Caco-2 (cell line): ENCODE measurements at regions not wholly inside any gene's neighbourhood (a gene's known extent, or its start where the extent isn't known, plus 50 kb on each side); places are given as distances from the start of the nearest gene placed in this dataset.

Experiments used
- BruUV-seq: library from RNA; stranded (reverse); fragments of 400-500 nt; replicated peaks from 2 replicates; lab custom pipeline; 2021; lab: Mats Ljungman, UMichigan
- CTCF ChIA-PET: fragments of 300-600 bp; sonication (Branson Sonifier 250); formaldehyde crosslinking; loops from one replicate; lab custom pipeline; 2022; ENCODE audit warnings: antibody characterized with exemption; lab: Charles Lee
- POLR2A ChIA-PET: fragments of 300-600 bp; sonication (Branson Sonifier 250); formaldehyde crosslinking; loops from one replicate; lab custom pipeline; 2022; ENCODE audit warnings: antibody characterized with exemption; lab: Charles Lee
- DNase-seq, 2 experiments: peaks; one replicate each; pipeline versions ENCODE4 v3.0.0 to v3.0.0-alpha.2; 2020 to 2022
- H3K27me3 ChIP-seq: replicated peaks from 2 replicates; pipeline ENCODE4 v1.6.0; 2011; ENCODE audit warnings: low read length; ENCODE audit not compliant: control insufficient read depth, insufficient read depth
- H3K36me3 ChIP-seq: 2 replicates; pipeline ENCODE4 v1.5.1; 2011; ENCODE audit warnings: low read length; ENCODE audit not compliant: control insufficient read depth, insufficient read depth
- H3K4me1 ChIP-seq: fragments of 250-450 bp; sonication (Bioruptor Pico); 2 replicates; pipeline ENCODE4 v1.5.1; 2020; ENCODE audit warnings: mild to moderate bottlenecking
- H3K4me3 ChIP-seq: 2 replicates; pipeline ENCODE4 v1.5.1; 2011; ENCODE audit warnings: low read depth, mild to moderate bottlenecking, control low read depth, low read length
- H3K9me3 ChIP-seq: fragments of 250-450 bp; sonication (Bioruptor Pico); 2 replicates; pipeline ENCODE4 v1.5.1; 2020; ENCODE audit warnings: mild to moderate bottlenecking, moderate library complexity
- H3K27ac Mint-ChIP-seq: one replicate; pipeline ENCODE4 v1.8.0; 2022; ENCODE audit warnings: mixed read lengths; ENCODE audit not compliant: unreplicated experiment
- H3K27me3 Mint-ChIP-seq: one replicate; pipeline ENCODE4 v1.8.0; 2022; ENCODE audit warnings: mixed read lengths; ENCODE audit not compliant: insufficient read depth, unreplicated experiment
- H3K36me3 Mint-ChIP-seq: one replicate; pipeline ENCODE4 v1.8.0; 2022; ENCODE audit warnings: mild to moderate bottlenecking, mixed read lengths; ENCODE audit not compliant: insufficient read depth, unreplicated experiment
- H3K4me1 Mint-ChIP-seq: one replicate; pipeline ENCODE4 v1.8.0; 2022; ENCODE audit warnings: low read depth, mixed read lengths; ENCODE audit not compliant: unreplicated experiment
- H3K4me3 Mint-ChIP-seq: one replicate; pipeline ENCODE4 v1.8.0; 2022; ENCODE audit warnings: mild to moderate bottlenecking, moderate library complexity, mixed read lengths; ENCODE audit not compliant: unreplicated experiment
- H3K9me3 Mint-ChIP-seq: one replicate; pipeline ENCODE4 v1.8.0; 2022; ENCODE audit warnings: mixed read lengths; ENCODE audit not compliant: unreplicated experiment
- intact Hi-C: fragments of 100-400 bp; cut with micrococcal nuclease; formaldehyde crosslinking; loops from one replicate; pipeline ENCODE4 v1.10.0; 2022; ENCODE audit not compliant: unreplicated experiment
- TF ChIP-seq, protein P1 (sequence below), 2 experiments: fragments of 200-600 bp in 1 of 2; IDR thresholded peaks; 1 replicate in 1 of 2; 2 replicates in 1 of 2; pipeline versions ENCODE4 v1.5.1 to v1.8.0; 2011 to 2022; ENCODE audit warnings: antibody characterized with exemption in 1 of 2, control low read depth in 1 of 2, inconsistent platforms in 1 of 2, low read depth in 1 of 2, low read length in 1 of 2, mild to moderate bottlenecking in 1 of 2, moderate library complexity in 1 of 2; ENCODE audit not compliant: insufficient read depth in 1 of 2, severe bottlenecking in 1 of 2, unreplicated experiment in 1 of 2

DNA sequence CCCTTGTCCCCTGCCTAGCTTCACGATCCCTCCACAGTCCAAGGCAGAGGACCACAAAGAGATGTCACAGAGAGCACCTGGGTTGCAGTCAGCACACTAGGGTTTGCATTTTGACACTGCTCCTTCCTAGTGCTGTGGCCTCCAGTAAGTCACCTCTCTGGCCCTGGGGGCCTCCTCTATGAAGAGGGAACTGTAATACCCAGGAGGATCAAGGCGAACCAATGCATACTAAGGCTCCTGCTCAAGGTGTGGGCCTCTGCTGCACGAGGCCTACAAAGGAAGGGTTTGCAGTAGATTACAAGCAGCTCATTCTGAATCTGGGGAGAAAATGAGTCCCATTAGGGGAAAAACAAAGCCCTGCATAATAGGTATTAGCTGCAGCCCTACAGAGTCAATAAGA, 72.3 kb upstream of the FZD7 start:
- Histone ChIP-seq H3K9me3 (no peaks in the 10 kb centered on the region), H3K4me1 (no peaks in the 10 kb centered on the region), H3K4me3 (no peak overlapping the region), H3K27me3 (no peaks in the 10 kb centered on the region), H3K36me3 (no peaks in the 10 kb centered on the region)
- ChIA-PET POLR2A (no interaction called here), CTCF (interaction anchor here (0.6 kb wide), 1 partner anchor 790 kb away, joined by 4 read pairs; no protein-coding TSS in a partner anchor)
- H3K4me1 Mint-ChIP-seq, result peaks cover under 1% of the 10 kb centered on the region
- intact Hi-C loops, result no loop called here
- H3K4me3 Mint-ChIP-seq, result no peak overlapping the region
- DNase-seq, result no peak
- no peaks in the 10 kb centered on the region for H3K36me3 Mint-ChIP-seq
- H3K9me3 Mint-ChIP-seq, result no peaks in the 10 kb centered on the region
- BruUV-seq, result no TSS peak
- TF ChIP-seq, protein P1, sequence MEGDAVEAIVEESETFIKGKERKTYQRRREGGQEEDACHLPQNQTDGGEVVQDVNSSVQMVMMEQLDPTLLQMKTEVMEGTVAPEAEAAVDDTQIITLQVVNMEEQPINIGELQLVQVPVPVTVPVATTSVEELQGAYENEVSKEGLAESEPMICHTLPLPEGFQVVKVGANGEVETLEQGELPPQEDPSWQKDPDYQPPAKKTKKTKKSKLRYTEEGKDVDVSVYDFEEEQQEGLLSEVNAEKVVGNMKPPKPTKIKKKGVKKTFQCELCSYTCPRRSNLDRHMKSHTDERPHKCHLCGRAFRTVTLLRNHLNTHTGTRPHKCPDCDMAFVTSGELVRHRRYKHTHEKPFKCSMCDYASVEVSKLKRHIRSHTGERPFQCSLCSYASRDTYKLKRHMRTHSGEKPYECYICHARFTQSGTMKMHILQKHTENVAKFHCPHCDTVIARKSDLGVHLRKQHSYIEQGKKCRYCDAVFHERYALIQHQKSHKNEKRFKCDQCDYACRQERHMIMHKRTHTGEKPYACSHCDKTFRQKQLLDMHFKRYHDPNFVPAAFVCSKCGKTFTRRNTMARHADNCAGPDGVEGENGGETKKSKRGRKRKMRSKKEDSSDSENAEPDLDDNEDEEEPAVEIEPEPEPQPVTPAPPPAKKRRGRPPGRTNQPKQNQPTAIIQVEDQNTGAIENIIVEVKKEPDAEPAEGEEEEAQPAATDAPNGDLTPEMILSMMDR (IDR thresholded peaks at IDR 0.05; ENCODE audit: insufficient read depth in 1 of 2, low read depth in 1 of 2, low read length in 1 of 2, severe bottlenecking in 1 of 2, unreplicated experiment in 1 of 2), result no peak
- H3K27me3 Mint-ChIP-seq, result no peaks in the 10 kb centered on the region
- H3K27ac Mint-ChIP-seq, result no peak overlapping the region

DNA sequence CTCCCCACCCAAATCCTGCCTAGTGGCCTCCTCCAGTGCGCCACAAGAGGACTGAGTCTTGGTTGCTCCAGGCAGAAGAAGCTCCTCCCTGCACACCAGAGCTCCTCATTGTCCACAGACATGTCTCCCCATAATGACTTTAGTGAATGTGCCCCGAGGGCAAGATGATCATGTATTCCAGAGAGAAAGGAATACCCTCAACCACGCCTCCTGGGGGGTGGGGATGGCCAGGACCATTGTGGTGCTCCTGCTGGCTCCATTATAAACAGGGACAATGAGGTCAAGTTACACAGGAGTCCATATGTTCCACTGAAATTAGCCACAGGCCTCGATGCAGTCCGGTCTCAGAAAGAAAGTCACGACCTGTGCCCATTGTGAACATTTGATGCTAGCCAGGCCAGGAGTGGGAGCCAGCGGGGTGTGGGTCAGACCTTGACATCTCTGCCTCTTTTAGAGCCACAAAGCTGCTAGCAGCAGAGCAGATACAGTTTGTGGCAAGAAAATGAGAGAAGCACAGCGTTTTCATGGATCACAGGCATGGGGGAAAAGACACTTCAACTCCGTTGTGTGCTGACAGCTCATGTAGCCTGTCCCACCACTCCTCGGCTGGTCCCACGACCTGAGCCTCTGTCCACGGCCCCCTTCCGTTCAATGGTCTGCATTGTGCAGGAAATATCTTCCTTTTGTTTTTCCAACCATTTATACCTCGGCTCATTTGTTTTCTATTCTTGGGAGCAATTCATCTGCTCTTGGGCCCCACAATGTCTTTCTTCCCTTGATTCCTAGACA, 70.7 kb upstream of the FZD7 start:
- H3K27ac Mint-ChIP-seq, result no peak overlapping the region
- no peaks in the 10 kb centered on the region for H3K36me3 ChIP-seq
- intact Hi-C loops, result no loop called here
- ChIA-PET CTCF (no interaction called here), POLR2A (no interaction called here)
- peaks cover 6% of the 10 kb centered on the region; the same call in 1 of the 2 replicates for H3K4me1 ChIP-seq
- H3K4me3 Mint-ChIP-seq, result no peak overlapping the region
- no peaks in the 10 kb centered on the region for H3K36me3 Mint-ChIP-seq
- no peaks in the 10 kb centered on the region for H3K27me3 Mint-ChIP-seq
- BruUV-seq, result no TSS peak
- TF ChIP-seq, protein P1 (IDR thresholded peaks at IDR 0.05; ENCODE audit: insufficient read depth in 1 of 2, low read depth in 1 of 2, low read length in 1 of 2, severe bottlenecking in 1 of 2, unreplicated experiment in 1 of 2), result no peak
- H3K4me3 ChIP-seq, result no peak overlapping the region
- H3K27me3 ChIP-seq, result no peaks in the 10 kb centered on the region
- H3K9me3 ChIP-seq, result no peaks in the 10 kb centered on the region
- H3K4me1 Mint-ChIP-seq, result peaks cover 10% of the 10 kb centered on the region
- no peak for DNase-seq
- H3K9me3 Mint-ChIP-seq, result no peaks in the 10 kb centered on the region

DNA sequence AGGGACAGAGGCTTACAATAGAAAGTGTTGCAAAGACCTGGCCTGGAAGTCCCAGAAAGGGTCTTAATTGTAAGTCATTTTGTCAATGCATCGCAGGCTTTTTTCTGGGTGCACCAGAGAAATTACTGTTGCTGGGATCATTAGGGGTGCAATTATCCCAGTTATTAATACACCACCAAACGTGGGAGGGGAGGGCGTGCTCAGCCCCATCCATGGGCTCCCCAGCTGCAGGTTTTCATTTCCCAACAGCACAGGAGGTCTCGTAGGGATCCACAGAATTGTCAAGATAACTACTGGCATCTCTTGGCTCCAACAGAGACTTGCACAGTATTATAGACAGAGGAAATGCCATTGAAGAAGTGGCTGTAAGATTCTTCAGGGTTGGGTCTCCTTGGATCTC, 69.6 kb upstream of the FZD7 start:
- intact Hi-C loops, result no loop called here

More for the DNA sequence above, 69.6 kb upstream of the FZD7 start:
- Mint-ChIP-seq H3K4me3 (no peak overlapping the region), H3K36me3 (no peaks in the 10 kb centered on the region), H3K27ac (no peak overlapping the region), H3K9me3 (no peaks in the 10 kb centered on the region), H3K27me3 (no peaks in the 10 kb centered on the region), H3K4me1 (peaks cover 10% of the 10 kb centered on the region)
- Histone ChIP-seq H3K9me3 (no peaks in the 10 kb centered on the region), H3K27me3 (no peaks in the 10 kb centered on the region), H3K36me3 (no peaks in the 10 kb centered on the region), H3K4me3 (no peak overlapping the region), H3K4me1 (peaks cover 12% of the 10 kb centered on the region; the same call in 1 of the 2 replicates)
- no peak for DNase-seq
- POLR2A ChIA-PET, result no interaction called here
- BruUV-seq, result no TSS peak
- TF ChIP-seq, protein P1 (IDR thresholded peaks at IDR 0.05; ENCODE audit: insufficient read depth in 1 of 2, low read depth in 1 of 2, low read length in 1 of 2, severe bottlenecking in 1 of 2, unreplicated experiment in 1 of 2), result no peak
- CTCF ChIA-PET, result interaction anchor here (0.6 kb wide), 1 partner anchor 31 kb away, joined by 4 read pairs; no protein-coding TSS in a partner anchor
